ENCODE measurements at regions not wholly inside any gene's neighbourhood (a gene's known extent, or its start where the extent isn't known, plus 50 kb on each side); places are given as distances from the start of the nearest gene placed in this dataset.

DNA sequence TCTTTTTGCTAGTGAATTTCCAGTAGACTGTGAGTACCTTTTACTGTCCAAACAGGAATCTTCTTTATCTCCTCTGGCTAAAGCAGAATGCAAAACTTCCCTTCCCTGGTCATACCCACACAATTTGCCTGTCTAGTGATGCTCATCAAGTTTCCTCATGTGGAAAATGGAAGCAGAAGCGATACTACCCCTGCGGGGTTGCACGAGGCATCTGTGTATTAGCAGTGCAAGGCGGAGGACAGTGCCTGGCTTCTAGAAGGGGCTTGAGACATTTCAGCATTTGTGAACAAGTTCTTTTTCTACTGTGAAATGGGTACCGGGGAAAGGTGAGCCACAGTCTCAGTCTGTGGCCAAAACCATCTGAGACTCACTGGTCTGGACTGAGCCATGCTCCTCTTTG is 340.9 kb downstream of the AACS start:
- Histone ChIP-seq H3K27me3 (peaks cover 4% of the 10 kb centered on the region), H3K9me3 (replicated peaks in 1 of 3) (no peaks in the 10 kb centered on the region), H3K4me1 (replicated peaks in 1 of 2) (no peaks in the 10 kb centered on the region), H3K27ac (no peak overlapping the region), H3K36me3 (replicated peaks in 1 of 2) (no peaks in the 10 kb centered on the region), H3K4me3 (no peak overlapping the region)
- intact Hi-C loops (cut with DNase I) = no loop called here
- DNase-seq = no peak
- WGBS, 4 donors = 67 to 85% (median 69%) methylated on average over 4 to 5 of the region's 5 CpGs
- no peak for TF ChIP-seq POLR2A (IDR thresholded peaks at IDR 0.05)
- TF ChIP-seq, protein P1, sequence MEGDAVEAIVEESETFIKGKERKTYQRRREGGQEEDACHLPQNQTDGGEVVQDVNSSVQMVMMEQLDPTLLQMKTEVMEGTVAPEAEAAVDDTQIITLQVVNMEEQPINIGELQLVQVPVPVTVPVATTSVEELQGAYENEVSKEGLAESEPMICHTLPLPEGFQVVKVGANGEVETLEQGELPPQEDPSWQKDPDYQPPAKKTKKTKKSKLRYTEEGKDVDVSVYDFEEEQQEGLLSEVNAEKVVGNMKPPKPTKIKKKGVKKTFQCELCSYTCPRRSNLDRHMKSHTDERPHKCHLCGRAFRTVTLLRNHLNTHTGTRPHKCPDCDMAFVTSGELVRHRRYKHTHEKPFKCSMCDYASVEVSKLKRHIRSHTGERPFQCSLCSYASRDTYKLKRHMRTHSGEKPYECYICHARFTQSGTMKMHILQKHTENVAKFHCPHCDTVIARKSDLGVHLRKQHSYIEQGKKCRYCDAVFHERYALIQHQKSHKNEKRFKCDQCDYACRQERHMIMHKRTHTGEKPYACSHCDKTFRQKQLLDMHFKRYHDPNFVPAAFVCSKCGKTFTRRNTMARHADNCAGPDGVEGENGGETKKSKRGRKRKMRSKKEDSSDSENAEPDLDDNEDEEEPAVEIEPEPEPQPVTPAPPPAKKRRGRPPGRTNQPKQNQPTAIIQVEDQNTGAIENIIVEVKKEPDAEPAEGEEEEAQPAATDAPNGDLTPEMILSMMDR (IDR thresholded peaks at IDR 0.05) = no peak

DNA sequence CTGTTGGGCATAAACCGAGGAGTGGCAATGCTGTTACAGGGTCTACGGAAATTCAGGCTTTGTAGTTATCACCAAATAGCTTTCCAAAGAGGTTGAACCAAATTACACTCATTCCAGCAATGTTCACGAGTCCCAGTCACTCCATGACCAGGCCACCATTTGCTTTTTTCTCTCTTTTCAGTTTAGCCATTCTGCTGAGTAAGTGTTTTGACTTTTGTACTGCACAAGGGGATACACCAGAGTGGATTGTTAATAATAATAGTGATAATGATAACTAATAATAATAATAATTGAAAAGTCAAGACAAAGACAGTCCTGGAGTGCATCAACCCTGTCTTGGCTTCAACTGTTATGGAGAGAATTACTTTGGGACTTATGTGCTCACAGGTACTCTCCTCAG is 343.5 kb downstream of the AACS start:
- DNase-seq = no peak
- Histone ChIP-seq H3K27me3 (peaks cover 4% of the 10 kb centered on the region), H3K4me3 (no peak overlapping the region), H3K9me3 (replicated peaks in 1 of 3) (no peaks in the 10 kb centered on the region), H3K27ac (no peak overlapping the region), H3K36me3 (replicated peaks in 1 of 2) (no peaks in the 10 kb centered on the region), H3K4me1 (replicated peaks in 1 of 2) (no peaks in the 10 kb centered on the region)
- intact Hi-C loops (cut with DNase I) = no loop called here
- TF ChIP-seq POLR2A (IDR thresholded peaks at IDR 0.05) = no peak
- TF ChIP-seq, protein P1 (IDR thresholded peaks at IDR 0.05) = no peak
- 47 to 78% (median 70%) methylated on average over 3 of the region's 3 CpGs for WGBS, 4 donors

DNA sequence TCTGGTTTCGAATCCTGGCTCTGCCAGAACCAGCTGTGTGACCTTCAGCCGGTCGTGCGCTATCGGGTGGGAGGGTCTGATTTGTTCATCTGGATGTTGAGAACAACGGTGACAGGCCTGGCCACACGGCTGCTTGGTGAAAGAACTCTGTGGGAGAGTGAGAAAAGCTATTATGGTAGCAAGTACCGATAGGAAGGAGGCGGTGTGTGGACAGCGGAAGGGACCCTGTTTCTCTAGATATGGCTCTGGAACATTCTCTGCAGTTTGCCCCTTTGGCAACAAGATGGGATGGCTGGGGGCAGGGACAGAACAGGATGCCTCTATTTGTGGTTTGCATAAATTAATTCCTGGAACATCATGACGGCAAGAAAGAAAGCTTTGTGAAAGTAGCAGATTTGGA is 347.3 kb downstream of the AACS start:
- H3K4me3 ChIP-seq = no peak overlapping the region
- H3K27ac ChIP-seq = no peak overlapping the region
- 71 to 79% (median 72%) methylated on average over 11 of the region's 11 CpGs for WGBS, 4 donors
- TF ChIP-seq, protein P1 (IDR thresholded peaks at IDR 0.05) = no peak
- TF ChIP-seq POLR2A (IDR thresholded peaks at IDR 0.05) = no peak
- H3K9me3 ChIP-seq (replicated peaks in 1 of 3) = no peaks in the 10 kb centered on the region
- H3K36me3 ChIP-seq (replicated peaks in 1 of 2) = no peaks in the 10 kb centered on the region
- no peaks in the 10 kb centered on the region for H3K27me3 ChIP-seq
- DNase-seq = no peak
- intact Hi-C loops (cut with DNase I) = no loop called here
- no peaks in the 10 kb centered on the region for H3K4me1 ChIP-seq (replicated peaks in 1 of 2)

DNA sequence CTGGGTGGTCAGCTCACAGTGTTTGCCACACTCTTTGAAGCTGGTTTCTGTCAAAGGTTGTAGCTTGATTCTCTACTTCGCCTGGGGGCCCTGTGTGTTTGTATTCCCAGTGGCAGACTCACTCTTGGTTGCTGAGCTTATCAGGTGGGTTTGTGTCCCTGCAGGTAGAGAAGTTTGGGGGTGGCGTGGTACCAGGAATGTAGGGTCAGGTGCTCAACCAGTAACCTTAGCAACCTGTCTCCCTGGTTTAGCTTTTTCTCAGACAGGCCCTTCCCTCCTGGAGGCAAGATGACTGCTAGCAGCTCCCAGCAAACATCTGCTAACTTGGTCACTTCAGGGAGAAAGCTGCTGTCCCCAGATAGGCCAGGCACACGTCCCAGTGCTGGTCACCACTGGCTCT is 352.2 kb downstream of the AACS start:
- no peak for DNase-seq
- Histone ChIP-seq H3K4me1 (replicated peaks in 1 of 2) (no peaks in the 10 kb centered on the region), H3K36me3 (replicated peaks in 1 of 2) (no peaks in the 10 kb centered on the region), H3K4me3 (no peak overlapping the region), H3K27ac (no peak overlapping the region), H3K27me3 (no peaks in the 10 kb centered on the region), H3K9me3 (replicated peaks in 1 of 3) (no peaks in the 10 kb centered on the region)
- intact Hi-C loops (cut with DNase I) = no loop called here
- 58 to 73% (median 66%) methylated on average over 3 of the region's 3 CpGs for WGBS, 4 donors
- TF ChIP-seq, protein P1 (IDR thresholded peaks at IDR 0.05) = no peak
- TF ChIP-seq POLR2A (IDR thresholded peaks at IDR 0.05) = no peak

Measured in adrenal gland (tissue), 9 donors.